BLaER1 treated with 17β-estradiol and CSF1 and Interleukin-3, amounts not matched to agents 10 nM and 100 nM (cell line): ENCODE measurements at regions not wholly inside any gene's neighbourhood (a gene's known extent, or its start where the extent isn't known, plus 50 kb on each side); places are given as distances from the start of the nearest gene placed in this dataset.

ENCODE experiments used
- H3K27ac ChIP-seq, 11 experiments: shearing (Covaris generic); formaldehyde crosslinking; 2 replicates each; pipeline ENCODE4 v1.8.1; 2022
- H3K27me3 ChIP-seq, 11 experiments: shearing (Covaris generic); formaldehyde crosslinking; 2 replicates each; pipeline ENCODE4 v1.8.1; 2022
- H3K36me3 ChIP-seq, 11 experiments: shearing (Covaris generic); formaldehyde crosslinking; 2 replicates each; pipeline ENCODE4 v1.8.1; 2022
- H3K4me1 ChIP-seq, 10 experiments: shearing (Covaris generic); formaldehyde crosslinking; 2 replicates each; pipeline ENCODE4 v1.8.1; 2022
- H3K4me2 ChIP-seq, 11 experiments: shearing (Covaris generic); formaldehyde crosslinking; 2 replicates each; pipeline ENCODE4 v1.8.1; 2022
- H3K4me3 ChIP-seq, 10 experiments: shearing (Covaris generic); formaldehyde crosslinking; 2 replicates each; pipeline ENCODE4 v1.8.1; 2022
- H3K9ac ChIP-seq, 11 experiments: shearing (Covaris generic); formaldehyde crosslinking; 2 replicates each; pipeline ENCODE4 v1.8.1; 2022
- H3K9me3 ChIP-seq, 11 experiments: shearing (Covaris generic); formaldehyde crosslinking; replicated peaks in 1 of 11; 2 replicates each; pipeline ENCODE4 v1.8.1; 2022
- H4K20me1 ChIP-seq, 11 experiments: shearing (Covaris generic); formaldehyde crosslinking; 2 replicates each; pipeline ENCODE4 v1.8.1; 2022
- Cebpa-rat ChIP-seq, 11 experiments: shearing (Covaris generic); IDR thresholded peaks; 2 replicates each; pipeline ENCODE4 v1.8.1; 2022

GRCh38 chr20:16167423-16168130 is 405.7 kb downstream of the KIF16B start:
- Histone ChIP-seq H3K9ac (no peak overlapping the region), H3K4me3 (no peak overlapping the region), H3K27me3 (no peaks in the 10 kb centered on the region), H3K27ac (no peak overlapping the region), H3K36me3 (no peaks in the 10 kb centered on the region), H3K4me2 (no peak overlapping the region), H3K9me3 (peaks cover 7 to 51% (median 34%) of the 10 kb centered on the region in 11 experiments; a peak in 19 of 22 replicates), H3K4me1 (no peaks in the 10 kb centered on the region), H4K20me1 (no peaks in the 10 kb centered on the region)
- TF ChIP-seq Cebpa-rat (IDR thresholded peaks at IDR 0.05): no peak

- Histone ChIP-seq H3K36me3 (no peaks in the 10 kb centered on the region), H4K20me1 (no peaks in the 10 kb centered on the region), H3K4me3 (no peak overlapping the region), H3K4me2 (no peak overlapping the region), H3K9ac (no peak overlapping the region), H3K9me3 (peaks cover 7 to 45% (median 34%) of the 10 kb centered on the region in 11 experiments; a peak in 19 of 22 replicates), H3K27ac (no peak overlapping the region), H3K4me1 (no peaks in the 10 kb centered on the region), H3K27me3 (no peaks in the 10 kb centered on the region)
- TF ChIP-seq Cebpa-rat (IDR thresholded peaks at IDR 0.05): no peak
Observed at GRCh38 chr20:16166737-16167136, 406.5 kb downstream of the KIF16B start.

GRCh38 chr20:16158976-16159286 is 414.3 kb downstream of the KIF16B start:
- H3K4me2 ChIP-seq: peak overlapping the region; percentile 43 to 81 (median 74); a peak in 20 of 22 replicates
- H3K27me3 ChIP-seq: no peaks in the 10 kb centered on the region
- peaks cover 10 to 57% (median 41%) of the 10 kb centered on the region in 11 experiments for H3K9me3 ChIP-seq
- peaks cover 10 to 30% (median 25%) of the 10 kb centered on the region in 10 experiments for H3K4me1 ChIP-seq
- no peaks in the 10 kb centered on the region for H4K20me1 ChIP-seq
- H3K9ac ChIP-seq: peak overlapping the region in 6 of 11 experiments; percentile 42 to 64 (median 58); a peak in 12 of 22 replicates
- TF ChIP-seq Cebpa-rat (IDR thresholded peaks at IDR 0.05): no peak
- peak overlapping the region in 2 of 10 experiments; percentile 15 to 21; a peak in 3 of 20 replicates for H3K4me3 ChIP-seq
- H3K36me3 ChIP-seq: no peaks in the 10 kb centered on the region
- peak overlapping the region in 8 of 11 experiments; percentile 6 to 76 (median 61); a peak in 15 of 22 replicates for H3K27ac ChIP-seq

- Histone ChIP-seq H3K27me3 (no peaks in the 10 kb centered on the region), H3K4me2 (peak overlapping the region; percentile 43 to 81 (median 74)), H3K9me3 (peaks cover 16 to 57% (median 42%) of the 10 kb centered on the region in 11 experiments; a peak in 21 of 22 replicates), H3K27ac (peak overlapping the region in 8 of 11 experiments; percentile 6 to 76 (median 61); a peak in 15 of 22 replicates), H3K36me3 (no peaks in the 10 kb centered on the region), H3K9ac (peak overlapping the region in 8 of 11 experiments; percentile 2 to 64 (median 49); a peak in 11 of 22 replicates), H3K4me3 (peak overlapping the region in 2 of 10 experiments; percentile 14 to 21; a peak in 3 of 20 replicates), H3K4me1 (peaks cover 10 to 30% (median 25%) of the 10 kb centered on the region in 10 experiments), H4K20me1 (no peaks in the 10 kb centered on the region)
- peak in 1 of 11 experiments; percentile 30; a peak in 1 of 22 replicates for TF ChIP-seq Cebpa-rat (IDR thresholded peaks at IDR 0.05)
Observed at GRCh38 chr20:16158090-16158975, 414.9 kb downstream of the KIF16B start.

- no peaks in the 10 kb centered on the region for H4K20me1 ChIP-seq
Observed at GRCh38 chr20:16147916-16148315, 425.3 kb downstream of the KIF16B start.

GRCh38 chr20:16147216-16147615 is 426.0 kb downstream of the KIF16B start:
- no peak overlapping the region for H3K9ac ChIP-seq
- no peaks in the 10 kb centered on the region for H4K20me1 ChIP-seq
- peaks cover 0 to 14% (median 11%) of the 10 kb centered on the region in 10 experiments; a peak in 14 of 20 replicates for H3K4me1 ChIP-seq
- H3K9me3 ChIP-seq: peaks cover 0 to 58% (median 34%) of the 10 kb centered on the region in 11 experiments; a peak in 17 of 22 replicates
- no peak overlapping the region for H3K4me3 ChIP-seq
- no peaks in the 10 kb centered on the region for H3K27me3 ChIP-seq
- no peaks in the 10 kb centered on the region for H3K36me3 ChIP-seq
- no peak overlapping the region; a peak in 1 of 22 replicates for H3K27ac ChIP-seq
- H3K4me2 ChIP-seq: peak overlapping the region in 9 of 11 experiments; percentile 1 to 45 (median 33); a peak in 13 of 22 replicates
- TF ChIP-seq Cebpa-rat (IDR thresholded peaks at IDR 0.05): no peak

More at GRCh38 chr20:16147916-16148315, 425.3 kb downstream of the KIF16B start:
- Histone ChIP-seq H3K9me3 (peaks cover under 1 to 61% (median 39%) of the 10 kb centered on the region in 11 experiments; a peak in 19 of 22 replicates), H3K9ac (no peak overlapping the region), H3K27me3 (no peaks in the 10 kb centered on the region), H3K4me3 (no peak overlapping the region), H3K36me3 (no peaks in the 10 kb centered on the region), H3K27ac (peak overlapping the region in 3 of 11 experiments; percentile 4 to 29 (median 10); a peak in 2 of 22 replicates), H3K4me2 (peak overlapping the region in 6 of 11 experiments; percentile 29 to 45 (median 35); a peak in 4 of 22 replicates), H3K4me1 (peaks cover 0 to 14% (median 11%) of the 10 kb centered on the region in 10 experiments; a peak in 14 of 20 replicates)
- TF ChIP-seq Cebpa-rat (IDR thresholded peaks at IDR 0.05): no peak

GRCh38 chr20:16145919-16146318 is 427.3 kb downstream of the KIF16B start:
- H3K4me2 ChIP-seq: no peak overlapping the region
- H3K9me3 ChIP-seq: peaks cover 0 to 68% (median 36%) of the 10 kb centered on the region in 11 experiments; a peak in 18 of 22 replicates
- TF ChIP-seq Cebpa-rat (IDR thresholded peaks at IDR 0.05): no peak
- no peak overlapping the region for H3K27ac ChIP-seq
- no peaks in the 10 kb centered on the region for H4K20me1 ChIP-seq
- no peaks in the 10 kb centered on the region for H3K27me3 ChIP-seq
- H3K4me1 ChIP-seq: peaks cover 0 to 14% (median 11%) of the 10 kb centered on the region in 10 experiments; a peak in 14 of 20 replicates
- H3K4me3 ChIP-seq: no peak overlapping the region
- H3K9ac ChIP-seq: no peak overlapping the region
- H3K36me3 ChIP-seq: no peaks in the 10 kb centered on the region

GRCh38 chr20:16143596-16143995 is 429.7 kb downstream of the KIF16B start:
- H3K4me2 ChIP-seq: no peak overlapping the region
- TF ChIP-seq Cebpa-rat (IDR thresholded peaks at IDR 0.05): no peak

More at GRCh38 chr20:16143596-16143995, 429.7 kb downstream of the KIF16B start:
- no peaks in the 10 kb centered on the region for H4K20me1 ChIP-seq
- H3K27ac ChIP-seq: no peak overlapping the region
- peaks cover 0 to 70% (median 37%) of the 10 kb centered on the region in 11 experiments; a peak in 18 of 22 replicates for H3K9me3 ChIP-seq
- H3K27me3 ChIP-seq: no peaks in the 10 kb centered on the region
- no peaks in the 10 kb centered on the region for H3K36me3 ChIP-seq
- no peak overlapping the region for H3K4me3 ChIP-seq
- H3K9ac ChIP-seq: no peak overlapping the region
- H3K4me1 ChIP-seq: peaks cover 0 to 14% (median 11%) of the 10 kb centered on the region in 10 experiments; a peak in 14 of 20 replicates
